Neural progenitor cell (in vitro differentiated cells): ENCODE measurements at regions not wholly inside any gene's neighbourhood (a gene's known extent, or its start where the extent isn't known, plus 50 kb on each side); places are given as distances from the start of the nearest gene placed in this dataset.

Experiments used
- DNase-seq: peaks from one replicate; pipeline ENCODE4 v3.0.0-alpha.2; 2016; ENCODE audit warnings: low spot score
- H2AFZ ChIP-seq: fragments of 200-600 bp; sonication (generic); replicated peaks from 2 replicates; pipeline ENCODE4 v1.6.1; 2016; ENCODE audit warnings: antibody characterized with exemption
- H3F3A ChIP-seq: fragments of 200-600 bp; sonication (generic); 2 replicates; pipeline ENCODE4 v1.6.1; 2016; ENCODE audit warnings: antibody characterized with exemption, low read depth
- H3K27ac ChIP-seq: fragments of 200-600 bp; sonication (generic); 2 replicates; pipeline ENCODE4 v1.5.1; 2016; ENCODE audit warnings: mild to moderate bottlenecking
- H3K27me3 ChIP-seq: fragments of 200-600 bp; sonication (generic); 2 replicates; pipeline ENCODE4 v1.6.1; 2016; ENCODE audit warnings: mild to moderate bottlenecking, moderate library complexity
- H3K36me3 ChIP-seq: fragments of 200-600 bp; sonication (generic); 2 replicates; pipeline ENCODE4 v1.5.1; 2016
- H3K4me1 ChIP-seq: fragments of 200-600 bp; sonication (generic); 2 replicates; pipeline ENCODE4 v1.6.1; 2016; ENCODE audit warnings: mixed run types
- H3K4me2 ChIP-seq: fragments of 200-600 bp; sonication (generic); 2 replicates; pipeline ENCODE4 v1.6.1; 2016
- H3K4me3 ChIP-seq: fragments of 200-600 bp; sonication (generic); 2 replicates; pipeline ENCODE4 v1.5.1; 2016
- H3K79me2 ChIP-seq: fragments of 200-600 bp; sonication (generic); 2 replicates; pipeline ENCODE4 v1.6.1; 2016; ENCODE audit warnings: low read depth
- H3K9ac ChIP-seq: fragments of 200-600 bp; sonication (generic); 2 replicates; pipeline ENCODE4 v1.6.1; 2016
- H3K9me3 ChIP-seq: fragments of 200-600 bp; sonication (generic); 2 replicates; pipeline ENCODE4 v1.5.1; 2016; ENCODE audit warnings: low read depth
- H4K20me1 ChIP-seq: fragments of 200-600 bp; sonication (generic); 2 replicates; pipeline ENCODE4 v1.6.1; 2016; ENCODE audit warnings: low read depth
- H3K27ac Mint-ChIP-seq: 3 replicates; pipeline ENCODE4 v1.8.0; 2021; ENCODE audit warnings: mixed read lengths
- H3K27me3 Mint-ChIP-seq: 2 replicates; pipeline ENCODE4 v1.8.0; 2022; ENCODE audit warnings: low read depth, mild to moderate bottlenecking, inconsistent platforms, moderate library complexity, mixed read lengths; ENCODE audit not compliant: insufficient read depth
- H3K36me3 Mint-ChIP-seq: 3 replicates; pipeline ENCODE4 v1.8.0; 2021; ENCODE audit warnings: mixed read lengths
- H3K4me1 Mint-ChIP-seq: 3 replicates; pipeline ENCODE4 v1.8.0; 2021; ENCODE audit warnings: mixed read lengths
- H3K4me3 Mint-ChIP-seq: 3 replicates; pipeline ENCODE4 v1.8.0; 2021; ENCODE audit warnings: mild to moderate bottlenecking, moderate library complexity, mixed read lengths
- H3K9me3 Mint-ChIP-seq: 3 replicates; pipeline ENCODE4 v1.8.0; 2020; ENCODE audit warnings: mixed read lengths
- CTCF ChIP-seq: fragments of 200-600 bp; sonication (generic); IDR thresholded peaks from 2 replicates; pipeline ENCODE4 v1.5.1; 2017; ENCODE audit warnings: antibody characterized with exemption, mild to moderate bottlenecking
- EZH2 ChIP-seq: fragments of 200-600 bp; sonication (generic); IDR thresholded peaks from 2 replicates; pipeline ENCODE4 v1.6.1; 2017; ENCODE audit warnings: antibody characterized with exemption, mild to moderate bottlenecking, moderate library complexity
- EZH2phosphoT487 ChIP-seq: fragments of 200-600 bp; sonication (generic); IDR thresholded peaks from 2 replicates; pipeline ENCODE4 v1.6.1; 2017; ENCODE audit warnings: antibody characterized with exemption

GRCh38 chr5:124524552-124525232 is 221.7 kb downstream of the ZNF608 start:
- no peak overlapping the region for H3K27ac Mint-ChIP-seq
- H3K27ac ChIP-seq: no peak overlapping the region
- peaks cover 6% of the 10 kb centered on the region for H3K4me1 Mint-ChIP-seq
- H3K4me3 Mint-ChIP-seq: no peak overlapping the region
- H3K79me2 ChIP-seq: no peaks in the 10 kb centered on the region
- no peak for DNase-seq
- no peaks in the 10 kb centered on the region for H3K36me3 Mint-ChIP-seq
- no peak overlapping the region for H3K9ac ChIP-seq
- H3K4me2 ChIP-seq: no peak overlapping the region
- peaks cover 8% of the 10 kb centered on the region for H3K4me1 ChIP-seq
- H3K9me3 Mint-ChIP-seq: peaks cover 14% of the 10 kb centered on the region
- TF ChIP-seq CTCF (no peak), EZH2 (no peak), EZH2phosphoT487 (no peak)
- H4K20me1 ChIP-seq: no peaks in the 10 kb centered on the region
- no peaks in the 10 kb centered on the region for H3K9me3 ChIP-seq
- no peaks in the 10 kb centered on the region for H3F3A ChIP-seq
- H3K27me3 Mint-ChIP-seq: peaks cover 6% of the 10 kb centered on the region
- no peak overlapping the region for H2AFZ ChIP-seq
- no peak overlapping the region for H3K4me3 ChIP-seq
- H3K36me3 ChIP-seq: no peaks in the 10 kb centered on the region
- no peaks in the 10 kb centered on the region for H3K27me3 ChIP-seq

- Histone ChIP-seq H3K27me3 (no peaks in the 10 kb centered on the region), H3K4me1 (peaks cover 8% of the 10 kb centered on the region), H3K4me2 (no peak overlapping the region), H3K9ac (no peak overlapping the region), H3K27ac (no peak overlapping the region), H4K20me1 (no peaks in the 10 kb centered on the region), H3F3A (no peaks in the 10 kb centered on the region), H3K79me2 (no peaks in the 10 kb centered on the region), H3K9me3 (no peaks in the 10 kb centered on the region), H2AFZ (no peak overlapping the region), H3K36me3 (no peaks in the 10 kb centered on the region), H3K4me3 (no peak overlapping the region)
- H3K27ac Mint-ChIP-seq: no peak overlapping the region
- H3K27me3 Mint-ChIP-seq: peaks cover 6% of the 10 kb centered on the region
- DNase-seq: no peak
- H3K4me1 Mint-ChIP-seq: peaks cover 6% of the 10 kb centered on the region
- H3K36me3 Mint-ChIP-seq: no peaks in the 10 kb centered on the region
- no peak overlapping the region for H3K4me3 Mint-ChIP-seq
- H3K9me3 Mint-ChIP-seq: peaks cover 12% of the 10 kb centered on the region
- no peak for TF ChIP-seq EZH2phosphoT487
- TF ChIP-seq EZH2: no peak
- TF ChIP-seq CTCF: no peak
Observed at GRCh38 chr5:124523897-124524296, 222.5 kb downstream of the ZNF608 start.

GRCh38 chr5:124522992-124523391 is 223.4 kb downstream of the ZNF608 start:
- no peak overlapping the region for H2AFZ ChIP-seq
- peaks cover 6% of the 10 kb centered on the region for H3K4me1 Mint-ChIP-seq
- H3K79me2 ChIP-seq: no peaks in the 10 kb centered on the region
- DNase-seq: no peak
- no peaks in the 10 kb centered on the region for H3K9me3 ChIP-seq
- no peaks in the 10 kb centered on the region for H3K36me3 ChIP-seq
- no peaks in the 10 kb centered on the region for H3K27me3 ChIP-seq
- peaks cover 10% of the 10 kb centered on the region for H3K9me3 Mint-ChIP-seq
- H3K27ac Mint-ChIP-seq: no peak overlapping the region
- no peak overlapping the region for H3K4me2 ChIP-seq
- no peak overlapping the region for H3K9ac ChIP-seq
- peaks cover 8% of the 10 kb centered on the region for H3K4me1 ChIP-seq
- no peak overlapping the region for H3K4me3 Mint-ChIP-seq
- no peak overlapping the region for H3K27ac ChIP-seq
- no peaks in the 10 kb centered on the region for H4K20me1 ChIP-seq
- H3K4me3 ChIP-seq: no peak overlapping the region
- H3K27me3 Mint-ChIP-seq: peaks cover 6% of the 10 kb centered on the region
- H3F3A ChIP-seq: no peaks in the 10 kb centered on the region
- H3K36me3 Mint-ChIP-seq: no peaks in the 10 kb centered on the region
- TF ChIP-seq CTCF (no peak), EZH2phosphoT487 (no peak), EZH2 (no peak)
